Activated naive CD4-positive, alpha-beta T cell treated with anti-CD3 and anti-CD28 coated beads, Interleukin-2, amount 10 ng/mL, durations not matched to agents 7 days and 5 days (primary cell): ENCODE measurements at regions not wholly inside any gene's neighbourhood (a gene's known extent, or its start where the extent isn't known, plus 50 kb on each side); places are given as distances from the start of the nearest gene placed in this dataset.
"Not testable (repeated sequence)": the region's sequence is repeated elsewhere in the genome, so short reads cannot be mapped to it uniquely, and the experiment has no call there.

Experiments
- CTCF ChIA-PET: fragments of 350-600 bp; sonication (Branson Sonifier 250); formaldehyde crosslinking; loops from one replicate; lab custom pipeline; 2021; ENCODE audit warnings: antibody characterized with exemption; lab: Charles Lee
- DNase-seq: peaks from one replicate; pipeline ENCODE4 v3.0.0-alpha.2; 2020
- H3K27ac Mint-ChIP-seq: one replicate; pipeline ENCODE4 v1.8.0; 2021; ENCODE audit warnings: mild to moderate bottlenecking, moderate library complexity, mixed read lengths
- H3K27me3 Mint-ChIP-seq: one replicate; pipeline ENCODE4 v1.8.0; 2021; ENCODE audit warnings: mild to moderate bottlenecking, mixed read lengths
- H3K36me3 Mint-ChIP-seq: one replicate; pipeline ENCODE4 v1.8.0; 2021; ENCODE audit warnings: mixed read lengths
- H3K4me1 Mint-ChIP-seq: one replicate; pipeline ENCODE4 v1.8.0; 2021; ENCODE audit warnings: mixed read lengths
- H3K4me3 Mint-ChIP-seq: one replicate; pipeline ENCODE4 v1.8.0; 2021; ENCODE audit warnings: mild to moderate bottlenecking, moderate library complexity, mixed read lengths
- H3K9me3 Mint-ChIP-seq: one replicate; pipeline ENCODE4 v1.8.0; 2021; ENCODE audit warnings: mixed read lengths

GRCh38 chr15:87740655-87741344 is 515.7 kb downstream of the NTRK3 start:
- Mint-ChIP-seq H3K9me3 (no peaks in the 10 kb centered on the region), H3K4me3 (no peak overlapping the region), H3K36me3 (no peaks in the 10 kb centered on the region), H3K27ac (no peak overlapping the region), H3K4me1 (peaks cover 20% of the 10 kb centered on the region), H3K27me3 (no peaks in the 10 kb centered on the region)
- CTCF ChIA-PET: no interaction called here
- no peak for DNase-seq

GRCh38 chr15:87739866-87740265 is 516.7 kb downstream of the NTRK3 start:
- CTCF ChIA-PET: interaction anchor here (0.6 kb wide), 1 partner anchor 502 kb away, joined by 3 read pairs; no protein-coding TSS in a partner anchor
- no peaks in the 10 kb centered on the region for H3K36me3 Mint-ChIP-seq
- DNase-seq: no peak
- H3K27ac Mint-ChIP-seq: no peak overlapping the region
- H3K27me3 Mint-ChIP-seq: no peaks in the 10 kb centered on the region
- peaks cover 22% of the 10 kb centered on the region for H3K4me1 Mint-ChIP-seq
- H3K4me3 Mint-ChIP-seq: no peak overlapping the region
- H3K9me3 Mint-ChIP-seq: no peaks in the 10 kb centered on the region

- H3K27ac Mint-ChIP-seq: no peak overlapping the region
- H3K4me1 Mint-ChIP-seq: peaks cover 22% of the 10 kb centered on the region
- CTCF ChIA-PET: no interaction called here
- no peak overlapping the region for H3K4me3 Mint-ChIP-seq
- peaks cover 3% of the 10 kb centered on the region for H3K27me3 Mint-ChIP-seq
- H3K36me3 Mint-ChIP-seq: no peaks in the 10 kb centered on the region
- H3K9me3 Mint-ChIP-seq: no peaks in the 10 kb centered on the region
- DNase-seq: no peak
Measured at GRCh38 chr15:87739081-87739480, 517.5 kb downstream of the NTRK3 start.

GRCh38 chr15:87737460-87737859 is 519.1 kb downstream of the NTRK3 start:
- DNase-seq, H3K36me3 Mint-ChIP-seq, CTCF ChIA-PET, H3K27me3 Mint-ChIP-seq, H3K4me3 Mint-ChIP-seq, H3K9me3 Mint-ChIP-seq: not testable (repeated sequence)
- H3K27ac Mint-ChIP-seq: peak overlapping the region; percentile 86
- H3K4me1 Mint-ChIP-seq: peaks cover 22% of the 10 kb centered on the region

GRCh38 chr15:87736891-87737389 is 519.6 kb downstream of the NTRK3 start:
- peak overlapping the region; percentile 1 for H3K4me3 Mint-ChIP-seq
- H3K27ac Mint-ChIP-seq: peak overlapping the region; percentile 86
- peak; percentile 43 for DNase-seq
- no peaks in the 10 kb centered on the region for H3K36me3 Mint-ChIP-seq
- H3K27me3 Mint-ChIP-seq: peaks cover 8% of the 10 kb centered on the region
- CTCF ChIA-PET: no interaction called here
- H3K9me3 Mint-ChIP-seq: no peaks in the 10 kb centered on the region
- peaks cover 22% of the 10 kb centered on the region for H3K4me1 Mint-ChIP-seq

GRCh38 chr15:87736401-87736800 is 520.1 kb downstream of the NTRK3 start:
- Mint-ChIP-seq H3K4me3 (no peak overlapping the region), H3K4me1 (peaks cover 22% of the 10 kb centered on the region), H3K27me3 (peaks cover 8% of the 10 kb centered on the region), H3K9me3 (no peaks in the 10 kb centered on the region), H3K36me3 (no peaks in the 10 kb centered on the region), H3K27ac (peak overlapping the region; percentile 86)
- no peak for DNase-seq
- CTCF ChIA-PET: no interaction called here

- Mint-ChIP-seq H3K36me3 (no peaks in the 10 kb centered on the region), H3K27me3 (peaks cover 8% of the 10 kb centered on the region), H3K4me1 (peaks cover 22% of the 10 kb centered on the region), H3K9me3 (no peaks in the 10 kb centered on the region), H3K4me3 (no peak overlapping the region), H3K27ac (no peak overlapping the region)
- no peak for DNase-seq
- CTCF ChIA-PET: no interaction called here
Measured at GRCh38 chr15:87735522-87735921, 521.0 kb downstream of the NTRK3 start.

- Mint-ChIP-seq H3K4me1 (peaks cover 22% of the 10 kb centered on the region), H3K27me3 (peaks cover 8% of the 10 kb centered on the region), H3K27ac (peak overlapping the region; percentile 79), H3K9me3 (no peaks in the 10 kb centered on the region), H3K36me3 (no peaks in the 10 kb centered on the region), H3K4me3 (no peak overlapping the region)
- CTCF ChIA-PET: interaction anchor here (0.5 kb wide), 1 partner anchor 1854 kb away, joined by 3 read pairs; no protein-coding TSS in a partner anchor
- DNase-seq: no peak
Measured at GRCh38 chr15:87734571-87735373, 521.8 kb downstream of the NTRK3 start.

- Mint-ChIP-seq H3K27ac (no peak overlapping the region), H3K4me3 (no peak overlapping the region), H3K36me3 (no peaks in the 10 kb centered on the region), H3K4me1 (peaks cover 22% of the 10 kb centered on the region), H3K9me3 (no peaks in the 10 kb centered on the region), H3K27me3 (peaks cover 8% of the 10 kb centered on the region)
- CTCF ChIA-PET: interaction anchor here (0.9 kb wide), 1 partner anchor 19 kb away, joined by 3 read pairs; no protein-coding TSS in a partner anchor
- DNase-seq: no peak
Measured at GRCh38 chr15:87733977-87734376, 522.6 kb downstream of the NTRK3 start.

- no peak for DNase-seq
- peaks cover 22% of the 10 kb centered on the region for H3K4me1 Mint-ChIP-seq
- peaks cover 8% of the 10 kb centered on the region for H3K27me3 Mint-ChIP-seq
- H3K9me3 Mint-ChIP-seq: no peaks in the 10 kb centered on the region
- no peak overlapping the region for H3K4me3 Mint-ChIP-seq
- CTCF ChIA-PET: interaction anchor here (0.9 kb wide), 1 partner anchor 18 kb away, joined by 3 read pairs; no protein-coding TSS in a partner anchor
- no peak overlapping the region for H3K27ac Mint-ChIP-seq
- no peaks in the 10 kb centered on the region for H3K36me3 Mint-ChIP-seq
Measured at GRCh38 chr15:87733541-87733941, 523.0 kb downstream of the NTRK3 start.

- H3K4me1 Mint-ChIP-seq: peaks cover 21% of the 10 kb centered on the region
- peaks cover 8% of the 10 kb centered on the region for H3K27me3 Mint-ChIP-seq
- H3K27ac Mint-ChIP-seq: no peak overlapping the region
- DNase-seq: no peak
- CTCF ChIA-PET: interaction anchor here (0.9 kb wide), 1 partner anchor 18 kb away, joined by 3 read pairs; no protein-coding TSS in a partner anchor
- no peaks in the 10 kb centered on the region for H3K36me3 Mint-ChIP-seq
- H3K4me3 Mint-ChIP-seq: no peak overlapping the region
- H3K9me3 Mint-ChIP-seq: no peaks in the 10 kb centered on the region
Measured at GRCh38 chr15:87732976-87733375, 523.6 kb downstream of the NTRK3 start.

GRCh38 chr15:87731630-87732029 is 524.9 kb downstream of the NTRK3 start:
- H3K9me3 Mint-ChIP-seq: no peaks in the 10 kb centered on the region
- CTCF ChIA-PET: no interaction called here

GRCh38 chr15:87730706-87731105 is 525.8 kb downstream of the NTRK3 start:
- Mint-ChIP-seq H3K27ac (no peak overlapping the region), H3K36me3 (no peaks in the 10 kb centered on the region), H3K9me3 (no peaks in the 10 kb centered on the region), H3K4me3 (no peak overlapping the region), H3K4me1 (peaks cover 1% of the 10 kb centered on the region), H3K27me3 (peaks cover 20% of the 10 kb centered on the region)
- no peak for DNase-seq
- CTCF ChIA-PET: no interaction called here

More at GRCh38 chr15:87731630-87732029, 524.9 kb downstream of the NTRK3 start:
- H3K27me3 Mint-ChIP-seq: peaks cover 16% of the 10 kb centered on the region
- H3K36me3 Mint-ChIP-seq: no peaks in the 10 kb centered on the region
- no peak for DNase-seq
- H3K27ac Mint-ChIP-seq: no peak overlapping the region
- H3K4me3 Mint-ChIP-seq: no peak overlapping the region
- H3K4me1 Mint-ChIP-seq: peaks cover 10% of the 10 kb centered on the region

GRCh38 chr15:87728998-87729397 is 527.5 kb downstream of the NTRK3 start:
- Mint-ChIP-seq H3K27ac (no peak overlapping the region), H3K9me3 (no peaks in the 10 kb centered on the region), H3K4me1 (no peaks in the 10 kb centered on the region), H3K27me3 (peaks cover 17% of the 10 kb centered on the region), H3K36me3 (no peaks in the 10 kb centered on the region), H3K4me3 (no peak overlapping the region)
- no peak for DNase-seq
- CTCF ChIA-PET: no interaction called here
